ENCODE measurements at regions not wholly inside any gene's neighbourhood (a gene's known extent, or its start where the extent isn't known, plus 50 kb on each side); places are given as distances from the start of the nearest gene placed in this dataset.
"Not testable (repeated sequence)": the region's sequence is repeated elsewhere in the genome, so short reads cannot be mapped to it uniquely, and the experiment has no call there.

DNA sequence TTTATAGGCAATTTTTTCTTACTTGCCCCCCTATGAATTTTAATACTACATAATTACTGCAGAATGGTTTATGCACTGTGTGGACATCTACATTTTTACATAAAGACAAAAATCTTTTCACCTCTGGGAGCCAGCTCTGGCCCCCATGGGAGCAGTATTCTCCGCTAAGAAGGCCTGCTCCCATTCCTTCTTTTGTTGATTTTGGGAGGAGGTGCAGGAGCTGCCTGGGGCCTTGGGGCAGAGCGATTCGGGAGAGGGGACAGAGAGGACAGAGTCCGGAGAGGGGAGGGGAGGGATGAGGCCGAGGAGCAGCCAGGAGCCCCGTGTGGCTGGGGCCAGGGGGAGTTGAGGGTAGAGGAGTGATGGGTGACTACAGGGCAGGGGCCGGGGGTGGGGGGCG lies 452.0 kb downstream of the PREX1 start:
- DNase-seq = no peak

DNA sequence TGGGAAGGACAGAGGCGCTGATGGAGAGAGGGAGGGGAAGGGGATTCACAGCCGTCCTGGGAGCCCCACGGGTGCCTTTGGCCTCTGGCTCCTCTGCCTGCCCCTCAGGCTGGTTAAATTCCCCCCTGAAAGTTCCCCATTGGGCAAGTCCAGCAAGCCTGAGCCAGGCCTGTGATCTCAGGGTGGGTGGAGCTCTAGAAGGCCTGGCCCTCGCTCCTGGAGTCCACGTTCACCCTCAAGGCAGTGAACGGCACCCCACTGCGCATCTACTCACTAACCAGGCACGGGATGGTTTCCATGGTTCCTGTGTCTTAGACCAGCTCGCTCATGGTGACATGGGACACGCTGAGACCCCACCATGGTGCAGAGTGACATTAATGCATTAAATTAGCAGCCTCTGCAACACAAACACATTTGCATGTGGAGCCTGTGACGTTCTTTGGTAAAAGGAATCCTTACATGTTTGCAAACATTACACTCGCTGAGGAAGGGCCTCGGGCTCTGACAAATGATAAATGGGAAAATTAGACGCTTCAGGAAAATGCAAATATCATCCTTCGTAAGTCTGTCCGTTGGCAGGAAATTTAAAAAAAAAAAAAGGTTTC lies 452.7 kb downstream of the PREX1 start:
- no peak for DNase-seq

DNA sequence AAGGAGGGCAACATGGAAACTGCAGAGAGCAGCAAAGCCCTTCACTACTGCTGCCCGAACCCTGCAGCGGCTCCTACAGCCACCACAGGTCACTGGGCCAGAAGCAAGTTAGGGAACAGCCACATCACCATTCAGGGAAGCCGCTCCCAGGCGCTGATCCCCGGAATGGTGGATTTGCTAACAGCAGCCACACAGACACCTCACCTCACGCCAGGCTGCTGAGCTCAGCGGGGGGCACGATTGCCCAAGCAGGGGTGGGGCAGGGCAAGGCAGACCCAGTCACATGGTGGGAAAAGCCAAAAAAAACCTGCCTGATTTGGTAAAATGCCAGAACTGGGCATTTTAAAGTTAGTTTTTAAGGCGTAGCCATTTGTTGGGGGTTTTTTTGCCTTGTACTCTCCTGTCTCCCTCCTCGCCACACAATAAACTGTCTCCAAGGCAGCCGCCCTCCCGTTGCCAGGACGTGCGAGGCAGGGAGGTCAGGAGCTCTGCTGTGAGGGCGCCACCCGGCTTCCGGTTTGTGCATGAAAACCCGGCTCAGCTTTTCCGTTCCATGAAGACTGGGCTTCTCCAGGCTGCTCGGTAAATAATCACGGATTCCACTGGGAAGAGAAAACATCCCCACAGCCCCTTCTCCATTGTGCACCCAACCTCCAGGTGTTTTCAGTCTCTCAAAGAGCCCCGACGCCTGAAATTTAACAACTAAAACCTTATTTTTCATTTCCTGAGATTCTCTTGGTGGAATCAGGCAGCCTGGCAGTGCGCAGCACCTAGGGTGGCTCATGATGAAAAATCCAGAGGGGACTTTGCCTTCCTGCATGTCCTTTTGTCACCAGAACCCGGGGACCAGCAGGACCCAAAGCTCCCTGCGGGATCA lies 453.5 kb downstream of the PREX1 start:
- not testable (repeated sequence) for DNase-seq

DNA sequence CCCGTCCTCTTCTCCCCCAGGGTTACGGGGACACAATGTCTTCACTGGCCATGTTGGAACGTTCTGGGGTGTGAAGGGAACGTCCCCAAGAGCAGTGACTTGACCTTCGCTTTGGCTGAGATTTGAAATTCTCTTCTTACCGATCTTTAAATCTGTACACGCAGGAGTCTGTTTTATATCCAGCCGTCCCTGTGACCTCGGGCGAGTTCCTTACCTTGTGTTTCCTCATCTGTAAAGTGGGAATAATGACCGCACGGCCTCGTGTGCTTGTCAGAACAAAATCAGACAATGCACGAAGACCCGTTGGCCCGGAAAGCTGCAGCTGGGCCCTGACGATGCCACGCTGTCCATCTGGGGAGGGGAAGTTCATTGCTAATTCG lies 454.3 kb downstream of the PREX1 start:
- DNase-seq = no peak

DNA sequence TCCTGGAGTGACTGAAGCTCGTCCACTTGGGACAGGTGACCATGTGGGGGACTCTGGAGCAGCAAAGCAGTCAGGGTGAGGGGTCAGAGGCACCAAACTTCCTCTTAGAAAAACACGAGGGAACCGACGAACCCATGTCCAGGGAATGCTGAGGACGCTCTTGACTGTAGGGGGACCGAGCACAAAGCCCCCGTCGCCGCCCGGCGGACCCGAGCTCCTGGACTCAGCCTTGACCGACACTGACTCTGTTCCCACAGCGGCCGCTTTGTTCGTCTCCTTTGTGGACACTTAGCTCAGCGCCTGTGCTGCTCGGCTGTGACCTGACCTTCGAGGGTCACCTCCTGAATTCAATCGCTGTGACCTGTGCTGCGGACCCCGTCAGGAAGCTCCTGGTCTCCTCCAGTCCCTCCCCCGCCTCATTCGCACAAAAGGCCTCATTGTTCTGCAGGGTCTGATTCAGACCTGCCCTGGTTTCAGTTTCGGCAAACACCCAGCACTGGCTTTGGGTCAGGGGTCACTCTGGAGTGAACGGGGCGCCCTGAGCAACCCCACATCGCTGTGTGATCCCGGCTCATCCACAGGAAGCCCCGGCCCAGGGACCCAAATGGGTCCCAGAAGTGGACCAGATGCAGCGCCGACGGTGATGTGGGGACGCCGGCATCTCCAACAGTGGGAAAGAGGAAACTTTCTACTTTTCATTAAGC lies 454.8 kb downstream of the PREX1 start:
- DNase-seq = not testable (repeated sequence)

DNA sequence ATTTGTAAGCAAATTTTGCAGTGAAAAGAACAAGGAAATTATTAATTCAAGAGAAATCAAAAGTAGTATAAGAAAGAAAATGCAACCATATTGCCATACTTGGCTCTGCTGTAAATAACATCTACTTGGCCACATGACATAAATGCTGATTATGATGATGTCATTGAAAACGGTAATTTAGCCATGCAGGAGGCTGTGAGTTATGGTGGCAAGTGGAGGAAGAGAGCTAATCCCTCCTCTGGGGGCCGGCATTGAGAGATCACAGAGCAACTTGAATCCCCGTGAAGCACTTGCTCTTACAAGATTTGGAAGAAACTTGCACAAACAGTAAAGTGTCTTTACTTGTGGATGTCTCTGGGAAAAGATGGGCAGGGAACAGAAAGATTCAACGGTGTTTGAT lies 456.6 kb downstream of the PREX1 start:
- no peak for DNase-seq

DNA sequence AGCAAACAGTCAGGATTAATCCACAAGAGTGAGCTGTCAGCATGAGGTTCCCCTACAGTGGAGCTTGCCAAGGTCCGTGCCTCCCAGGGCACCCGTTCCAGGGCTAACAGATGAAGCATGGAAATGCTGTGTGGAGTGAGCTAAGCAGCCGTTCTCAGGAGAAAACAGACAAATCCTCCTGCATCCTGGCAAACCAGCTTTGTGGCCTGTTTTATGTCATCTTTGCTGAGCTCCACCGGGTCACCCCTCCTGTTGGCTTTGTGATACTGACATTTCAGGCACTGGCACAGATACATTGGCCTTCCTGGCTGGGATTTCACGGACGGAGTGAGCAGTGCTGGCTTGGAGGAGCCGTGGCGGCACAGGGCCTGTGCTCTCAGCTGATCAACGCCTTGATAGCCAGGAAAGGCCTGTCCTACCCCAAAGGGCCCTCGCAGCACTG lies 459.2 kb downstream of the PREX1 start:
- not testable (repeated sequence) for DNase-seq

DNA sequence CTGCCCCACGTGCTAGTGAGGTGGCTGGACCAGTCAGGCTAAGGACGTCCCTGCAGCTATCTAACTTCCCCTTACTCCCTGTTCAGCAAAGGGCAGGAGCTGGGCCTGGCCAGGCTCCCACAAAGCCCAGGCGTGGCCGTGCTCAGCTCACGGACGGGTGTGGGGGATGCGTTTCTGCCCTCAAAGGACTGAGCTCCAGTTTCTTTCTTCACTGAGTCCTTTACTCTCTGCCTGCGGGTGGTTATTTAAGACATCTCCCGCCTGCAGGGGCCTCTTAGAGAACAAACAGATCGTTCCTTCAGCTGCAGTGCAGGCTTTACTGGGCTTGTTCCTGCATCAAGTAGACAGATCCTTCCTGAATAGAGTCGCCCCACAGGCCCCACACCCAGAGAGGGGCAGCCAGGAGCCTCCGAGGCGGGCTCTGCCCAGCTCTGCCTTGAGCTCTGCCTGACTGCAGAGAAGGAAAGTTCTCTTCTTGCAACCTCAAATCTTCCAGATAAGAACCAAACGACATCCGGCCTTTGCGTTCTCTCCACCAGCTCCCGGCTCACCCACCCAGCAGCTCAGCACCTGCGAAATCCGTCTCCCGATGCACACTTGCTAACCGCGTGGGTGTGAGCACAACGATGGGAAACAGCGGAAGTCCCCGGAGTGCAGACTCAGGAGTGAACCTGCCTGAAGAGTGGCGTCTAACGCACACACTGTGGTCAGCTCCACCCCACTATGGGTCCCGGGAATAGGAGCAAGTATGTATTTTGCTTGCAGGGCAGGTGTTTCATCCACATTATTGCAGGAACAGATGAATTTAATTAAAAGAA lies 460.0 kb downstream of the PREX1 start:
- DNase-seq = not testable (repeated sequence)

DNA sequence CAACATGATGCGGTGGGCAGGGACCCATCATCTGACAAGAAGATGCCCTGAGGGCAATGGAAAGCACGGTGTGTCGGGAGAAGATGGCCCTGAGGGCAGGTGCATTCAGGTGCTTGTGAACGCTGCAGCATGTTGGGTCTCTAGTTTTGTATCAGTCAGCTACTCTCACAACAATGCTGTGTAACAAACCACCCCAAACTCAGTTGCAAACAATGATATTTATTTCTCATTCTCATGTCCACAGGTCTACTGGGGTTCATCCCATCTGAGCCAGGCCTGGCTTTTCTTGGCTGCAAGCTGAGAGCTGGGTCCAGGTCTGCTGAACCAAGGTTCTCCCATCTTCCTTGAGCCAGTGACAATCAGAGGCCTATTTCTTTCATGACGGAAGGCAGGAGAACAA lies 461.6 kb downstream of the PREX1 start:
- no peak for DNase-seq

DNA sequence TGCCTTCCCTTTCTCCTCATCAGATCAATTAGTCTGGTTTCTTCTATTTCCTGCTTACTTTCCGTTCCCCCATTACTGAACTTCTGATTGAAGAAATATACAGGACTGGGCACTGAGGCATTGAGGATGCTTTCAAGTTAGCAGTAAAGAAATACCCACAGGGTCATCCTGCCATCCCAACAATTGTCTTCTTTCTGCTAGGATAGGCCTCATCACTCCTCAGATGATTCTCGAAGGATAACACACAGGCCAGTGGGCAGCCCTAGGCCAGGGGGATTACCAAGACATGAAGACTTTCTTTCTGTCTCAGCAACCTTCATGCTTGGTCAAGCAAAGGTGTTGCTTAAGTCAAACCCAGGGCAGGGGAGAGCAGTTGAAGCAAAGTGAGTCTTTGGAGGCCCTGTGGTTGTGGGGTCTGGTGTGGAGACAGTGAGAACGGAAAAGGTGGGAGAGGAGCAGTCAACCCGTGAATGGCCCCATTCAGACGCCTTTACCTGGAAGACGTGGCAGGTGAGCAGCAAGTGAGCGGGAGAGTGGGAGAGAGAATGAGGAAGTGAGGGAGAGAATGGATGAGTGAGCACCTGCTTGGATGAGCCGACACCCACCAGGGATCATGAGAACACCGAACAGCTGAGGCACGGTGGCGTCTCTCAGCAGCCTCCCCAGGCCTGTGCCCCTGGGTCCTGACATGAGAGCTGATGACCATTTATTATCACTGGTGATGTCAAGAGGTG lies 462.9 kb downstream of the PREX1 start:
- no peak for DNase-seq

DNA sequence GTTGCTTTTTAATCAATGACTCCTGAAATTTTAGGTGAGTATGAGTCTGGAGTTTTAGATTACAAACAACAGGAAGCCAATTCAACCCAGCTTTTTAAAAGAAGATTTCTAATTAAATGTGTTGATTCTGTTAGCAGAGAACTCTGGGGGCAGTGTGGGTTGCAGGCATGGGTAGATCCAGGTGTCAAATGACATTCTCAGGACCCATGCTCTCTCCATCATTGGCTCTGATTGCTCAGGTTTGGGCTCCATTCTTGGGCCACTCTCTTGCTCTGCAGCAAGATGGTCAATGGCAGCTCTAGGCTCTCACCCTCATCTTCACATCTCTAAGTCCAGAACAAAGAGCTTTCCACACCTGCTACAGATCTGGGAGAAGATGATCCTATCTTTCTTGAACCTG lies 463.7 kb downstream of the PREX1 start:
- DNase-seq = no peak

DNA sequence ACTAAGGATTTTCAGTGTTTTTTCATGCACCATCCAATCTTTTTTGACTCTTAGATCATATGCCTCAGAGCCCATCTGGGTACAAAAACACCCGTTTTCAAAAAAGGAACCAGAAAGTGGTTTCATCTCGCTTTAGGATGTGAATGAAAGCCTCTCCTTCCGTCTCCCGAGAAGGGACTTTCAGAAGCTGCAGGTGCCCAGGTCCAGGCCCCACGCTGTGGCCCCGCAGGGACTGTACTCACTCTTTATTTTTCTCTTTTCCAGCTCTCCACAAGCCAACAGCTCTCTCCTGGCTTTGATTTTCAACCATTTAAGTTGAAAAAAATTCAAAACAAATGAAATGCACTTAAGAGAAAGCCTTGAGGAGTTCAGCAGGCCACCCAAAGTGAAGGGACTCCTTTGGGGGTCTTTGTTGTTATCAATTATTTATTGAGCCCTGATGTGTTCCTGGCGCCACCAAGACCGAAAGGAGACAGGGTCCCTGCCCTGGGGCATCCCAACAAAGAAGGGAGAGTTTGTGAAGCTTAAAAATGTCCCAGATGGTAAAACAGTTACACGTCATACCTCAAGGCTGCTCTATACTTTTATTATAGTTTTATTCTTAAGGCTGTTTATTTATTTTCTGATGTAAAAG lies 467.3 kb downstream of the PREX1 start:
- no peak for DNase-seq

DNA sequence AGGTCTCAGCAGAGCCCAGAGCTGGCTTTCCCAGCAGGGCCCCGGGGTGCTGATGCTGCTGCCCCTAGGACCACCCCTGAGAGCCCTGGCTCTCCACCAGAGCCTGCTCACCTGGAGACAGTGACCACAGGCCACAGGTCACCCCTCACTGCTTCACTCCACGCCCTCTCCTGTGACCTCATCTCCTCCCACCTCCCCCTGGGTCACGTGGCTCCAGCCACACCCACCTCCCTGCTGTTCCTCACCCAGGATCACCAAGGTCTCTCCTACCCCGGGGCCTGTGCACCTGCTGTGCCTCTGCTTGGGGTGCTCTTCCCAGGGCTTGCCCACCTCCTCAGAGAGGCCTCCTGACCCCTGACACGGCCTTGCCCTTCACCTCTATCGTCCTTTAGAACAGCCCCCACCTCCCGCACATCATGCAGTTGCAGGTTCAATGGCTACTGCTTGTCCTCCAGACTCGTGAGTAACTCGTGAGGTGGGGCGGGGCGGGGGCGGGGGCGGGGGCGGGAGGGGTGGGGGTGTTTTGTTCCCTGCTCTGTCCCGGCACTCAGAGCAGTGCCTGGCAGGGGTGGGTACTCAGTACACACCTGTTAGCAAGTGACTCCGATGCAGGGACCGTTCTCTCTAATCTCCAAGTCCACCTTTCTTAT lies 468.0 kb downstream of the PREX1 start:
- no peak for DNase-seq

DNA sequence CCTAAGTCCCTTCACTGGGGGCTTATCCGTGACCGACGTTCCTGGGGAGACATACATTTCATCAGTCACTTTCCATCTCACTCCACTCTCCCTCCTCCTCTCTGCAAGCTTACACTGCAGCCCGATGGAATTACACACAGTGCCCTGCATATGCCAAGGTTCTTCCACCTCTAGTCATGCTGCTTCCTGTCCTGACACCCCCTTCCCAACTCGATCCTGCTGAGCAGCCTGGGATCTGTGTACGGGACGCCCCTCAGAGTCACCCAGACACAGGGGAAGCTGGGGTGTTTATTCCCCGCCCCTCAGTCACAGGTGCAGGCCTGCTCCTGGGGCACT lies 468.8 kb downstream of the PREX1 start:
- DNase-seq = not testable (repeated sequence)

DNA sequence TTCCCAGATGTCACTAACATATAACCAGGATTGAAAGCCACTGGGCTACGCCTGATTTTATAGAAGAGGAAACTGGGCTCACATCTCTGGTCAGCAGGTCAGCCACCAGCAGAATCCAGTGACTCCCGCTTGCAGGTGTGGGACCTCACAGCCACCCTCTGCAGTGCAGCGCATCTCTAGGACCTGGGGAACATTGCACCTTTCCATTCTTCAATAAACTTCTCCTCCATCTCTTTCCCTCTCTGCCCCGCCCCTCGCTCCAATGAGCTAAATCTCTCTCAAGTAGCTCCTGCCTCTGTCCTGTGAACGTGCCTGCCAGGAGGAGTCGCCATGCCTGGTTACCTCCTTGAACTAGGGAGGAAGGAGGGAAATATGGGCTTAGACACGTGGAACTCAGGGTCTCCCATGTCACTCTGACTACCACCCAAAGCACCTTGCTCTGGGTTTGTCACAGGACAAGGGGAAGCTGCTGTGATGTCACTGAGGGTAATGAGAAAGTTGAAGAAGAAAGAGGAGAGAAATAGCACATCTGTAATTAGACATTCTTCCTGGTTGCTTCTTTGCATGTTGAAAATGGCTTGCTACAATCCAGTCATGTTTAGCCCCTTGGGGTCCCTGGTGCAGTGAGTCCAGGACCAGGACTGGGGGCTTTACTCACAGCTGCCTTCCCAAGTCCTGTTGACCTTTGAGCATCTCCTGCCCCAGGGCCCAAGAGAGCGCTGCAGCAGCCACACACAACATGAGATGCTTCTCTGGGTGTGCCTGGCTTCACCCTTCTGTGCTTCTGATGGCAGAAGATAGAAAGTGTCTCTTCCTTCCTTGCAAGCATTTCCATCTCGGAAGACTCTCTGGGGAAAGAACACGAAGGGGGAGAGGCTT lies 469.4 kb downstream of the PREX1 start:
- no peak for DNase-seq

DNA sequence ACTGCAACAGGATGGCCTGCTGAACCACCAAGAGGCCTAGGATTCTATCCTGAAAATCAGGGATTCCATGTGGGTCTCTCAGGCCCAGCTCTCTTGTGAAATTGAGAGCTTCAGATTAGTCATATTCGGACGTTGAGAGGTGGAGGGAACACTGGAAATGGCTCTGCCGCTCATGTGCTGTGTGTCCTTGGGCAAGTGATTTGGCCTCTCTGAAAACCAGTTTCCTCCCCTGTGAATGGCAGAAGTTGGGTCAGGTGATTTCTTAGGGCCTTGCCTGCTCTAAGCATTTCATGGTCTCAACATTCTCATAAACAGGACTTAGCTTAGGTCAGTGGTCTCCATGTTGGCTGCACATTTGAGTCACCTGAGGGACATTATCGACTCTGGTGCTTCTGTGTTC lies 470.1 kb downstream of the PREX1 start:
- DNase-seq = no peak

DNA sequence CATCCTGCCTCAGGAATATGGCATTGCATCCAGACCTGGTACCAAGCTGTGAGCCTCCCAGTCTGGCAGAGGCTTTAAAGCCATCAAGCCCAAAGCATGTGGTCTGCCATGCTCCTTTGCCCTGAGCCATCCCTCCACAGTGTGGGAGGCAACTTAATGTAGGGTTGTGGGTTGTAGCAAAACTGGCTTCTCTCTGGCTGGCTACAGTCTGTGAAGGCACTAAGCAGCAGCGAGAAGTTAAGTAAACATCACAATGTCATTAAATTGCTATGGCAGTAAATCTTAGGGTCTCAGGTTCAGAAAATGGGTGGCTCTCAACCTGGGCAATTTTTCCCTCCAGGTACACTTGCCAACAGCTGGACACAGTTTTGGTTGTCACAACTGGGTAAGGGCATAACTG lies 472.9 kb downstream of the PREX1 start:
- DNase-seq = no peak

DNA sequence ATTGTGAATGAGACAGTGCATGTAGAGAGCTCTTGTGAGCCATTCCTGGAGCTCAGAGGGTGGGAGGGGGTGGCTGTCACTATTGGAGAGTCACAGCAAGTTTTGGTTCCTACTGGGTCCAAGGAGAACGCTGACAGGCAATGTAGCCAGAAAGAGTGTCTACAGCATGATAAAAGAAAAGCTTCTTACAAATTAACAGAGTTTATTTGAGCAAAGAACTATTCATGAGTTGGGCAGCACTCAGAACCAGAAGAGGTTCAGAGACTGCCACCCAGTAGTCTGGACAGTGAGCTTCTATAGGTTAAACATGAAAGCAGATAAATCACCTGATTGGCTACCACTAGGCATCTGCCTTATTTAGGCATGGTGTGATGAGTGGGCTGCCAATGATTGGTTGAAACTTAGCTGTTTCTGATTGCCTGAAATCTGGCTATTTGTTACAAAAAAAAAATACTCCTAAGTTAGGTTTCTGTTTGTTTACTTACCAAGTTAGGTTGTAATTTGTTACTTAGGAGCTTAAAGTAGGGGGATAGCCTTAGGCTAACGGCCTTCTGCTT lies 473.4 kb downstream of the PREX1 start:
- DNase-seq = no peak

DNA sequence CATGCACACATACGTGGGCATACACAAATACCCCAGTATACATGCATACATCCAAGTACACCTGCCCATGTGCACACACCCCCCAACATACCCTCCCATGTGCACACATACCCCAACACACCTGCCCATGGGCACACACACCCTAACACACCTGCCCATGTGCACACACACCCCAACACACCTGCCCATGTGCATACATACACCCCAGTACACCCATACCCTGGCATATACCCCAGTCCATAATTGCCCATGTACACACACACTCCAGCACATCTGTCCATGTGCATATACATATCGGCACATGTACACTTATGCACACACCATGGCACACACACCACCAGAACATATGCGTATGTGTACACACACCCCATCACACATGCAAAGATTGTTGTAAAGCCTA lies 475.2 kb downstream of the PREX1 start:
- DNase-seq = no peak

DNA sequence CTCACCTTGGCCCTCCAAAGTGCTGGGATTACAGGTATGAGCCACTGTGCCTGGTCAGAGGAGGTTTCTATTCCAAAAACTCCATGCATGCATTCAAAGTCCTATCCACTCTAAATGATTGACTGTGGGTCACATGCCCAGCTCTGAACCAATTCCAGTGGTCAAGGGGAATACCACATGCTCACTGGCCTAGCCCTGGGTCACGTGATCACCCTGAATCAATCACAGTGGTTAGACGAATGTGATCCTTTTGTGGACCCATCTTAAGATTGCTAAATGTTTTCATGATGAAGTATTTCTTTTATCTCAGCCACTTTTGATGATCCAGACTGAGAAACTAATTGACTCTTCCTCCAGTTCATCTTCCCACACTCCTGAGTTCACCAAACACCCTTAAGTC lies 475.8 kb downstream of the PREX1 start:
- DNase-seq = no peak

Data from GDM1 (cell line).